HG02571 (cell line): ENCODE measurements at regions not wholly inside any gene's neighbourhood (a gene's known extent, or its start where the extent isn't known, plus 50 kb on each side); places are given as distances from the start of the nearest gene placed in this dataset.
"Not testable (repeated sequence)": the region's sequence is repeated elsewhere in the genome, so short reads cannot be mapped to it uniquely, and the experiment has no call there.

Experiments used
- ATAC-seq: cut with Tn5 transposase; IDR thresholded peaks from one replicate; pipeline ENCODE4 v1.9.1; 2021; ENCODE audit warnings: mild to moderate bottlenecking, moderate library complexity; ENCODE audit not compliant: unreplicated experiment

DNA sequence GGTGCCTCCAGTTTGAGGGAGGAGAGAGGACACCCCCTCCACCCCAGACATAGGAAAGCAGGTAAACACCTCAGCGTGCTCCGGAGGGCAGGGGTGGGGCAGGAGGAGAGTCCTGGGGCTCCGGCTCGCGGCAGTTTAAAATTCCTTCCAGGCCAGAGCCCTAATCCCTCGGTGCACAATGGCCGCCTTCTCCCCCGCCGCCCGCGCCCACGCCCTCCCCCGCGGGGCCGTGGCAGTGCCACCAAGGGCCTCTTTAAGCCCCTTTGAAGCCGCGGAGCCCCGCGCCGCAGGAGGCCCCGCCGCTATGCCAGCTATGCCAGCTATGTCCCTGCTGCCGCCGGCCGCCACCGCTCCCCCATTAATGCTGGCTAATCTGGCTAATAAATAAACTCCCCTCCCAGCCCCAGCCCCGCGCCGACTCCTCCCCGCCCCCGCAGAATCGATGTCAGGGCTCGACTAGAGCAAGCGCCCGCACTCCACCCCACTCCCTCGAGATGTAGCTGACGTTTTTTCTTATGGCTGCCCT, 125.1 kb downstream of the MRPL14 start:
- peak; percentile 25 for ATAC-seq

DNA sequence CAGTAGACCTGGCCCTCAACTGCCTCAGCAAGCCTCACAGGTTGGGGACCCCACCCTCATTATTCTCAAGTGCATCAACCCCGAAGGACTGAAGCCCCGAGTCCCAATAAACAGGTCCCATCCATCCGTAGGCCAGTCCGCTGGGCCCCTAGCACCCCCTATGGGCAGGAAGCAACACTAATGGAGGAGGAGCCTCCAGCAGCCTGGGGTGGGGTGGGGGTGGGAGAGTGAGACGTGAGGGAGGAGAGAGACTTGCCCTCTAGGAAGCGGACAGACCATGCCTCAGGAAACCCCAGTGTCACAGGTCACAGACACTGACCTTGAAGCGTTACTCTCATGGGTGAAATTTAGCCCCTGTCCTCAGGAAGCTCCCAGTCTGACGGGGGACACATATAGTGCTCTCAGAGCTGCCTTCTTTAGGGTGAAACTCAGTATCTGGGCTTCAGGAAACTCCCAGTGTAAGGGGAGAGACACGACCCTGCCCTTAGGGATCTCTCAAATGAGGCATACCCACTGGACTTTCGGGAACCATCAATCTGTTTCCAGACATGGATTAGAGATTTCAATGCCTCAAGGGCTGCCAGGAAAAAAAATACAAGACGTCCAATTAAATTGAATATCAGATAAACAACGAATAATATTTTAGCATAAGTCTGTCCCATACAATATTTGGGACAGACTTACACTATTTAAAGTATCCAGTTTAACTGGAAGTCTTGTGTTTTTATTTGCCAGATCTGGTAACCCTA, 125.8 kb downstream of the MRPL14 start:
- ATAC-seq, result no peak

DNA sequence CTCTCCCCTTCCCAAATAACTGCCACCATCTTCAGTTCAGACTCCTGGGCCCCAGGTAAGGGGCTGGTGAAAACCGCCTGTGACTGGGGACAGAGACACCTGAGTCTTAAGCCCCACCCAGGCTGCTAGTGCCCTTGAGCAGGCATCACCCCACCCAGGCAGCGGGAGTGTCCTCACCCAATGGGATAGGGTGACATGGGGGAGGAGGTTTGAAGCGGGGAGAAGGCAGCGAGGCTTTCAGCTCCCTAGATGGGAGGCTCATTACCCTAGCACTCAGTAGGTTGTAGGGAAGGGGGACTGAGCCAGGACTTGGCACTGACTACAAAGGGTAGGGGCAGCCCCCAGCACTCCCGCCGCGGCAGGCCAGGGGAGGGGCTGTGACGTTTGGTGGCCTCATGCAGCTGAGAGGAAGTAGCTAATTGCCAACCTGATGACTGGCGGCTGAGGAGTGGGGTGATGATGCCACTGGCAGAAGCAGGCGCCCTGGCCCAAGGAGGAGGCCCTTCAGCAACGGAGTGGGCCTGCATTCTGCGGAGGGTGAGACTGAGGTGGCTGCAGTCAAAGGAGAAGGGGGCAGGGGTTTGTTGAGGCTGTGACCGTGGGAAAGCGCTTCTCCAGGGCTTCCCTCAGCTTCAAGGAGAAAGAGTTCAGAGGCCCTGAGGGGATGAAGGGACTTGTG, 126.9 kb downstream of the MRPL14 start:
- no peak for ATAC-seq

DNA sequence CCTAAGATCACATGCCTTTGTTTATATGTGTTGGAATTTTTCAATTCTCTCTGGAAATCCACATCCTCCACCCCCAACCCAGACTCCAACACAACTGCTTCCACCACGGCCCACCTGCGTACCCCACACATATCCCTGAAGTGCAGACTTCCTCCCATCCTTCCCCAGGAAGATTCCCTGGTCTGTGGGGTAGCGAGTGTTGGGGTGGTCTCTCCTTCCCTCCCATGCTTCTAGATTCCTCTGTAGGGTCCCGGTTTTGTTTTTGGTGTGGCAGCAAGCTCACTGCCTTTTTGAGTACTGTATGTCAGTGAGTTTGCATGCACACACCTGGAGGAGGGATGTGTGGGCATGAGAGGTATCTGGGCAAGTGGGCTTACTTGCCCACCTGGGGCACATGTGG, 127.6 kb downstream of the MRPL14 start:
- ATAC-seq, result no peak

DNA sequence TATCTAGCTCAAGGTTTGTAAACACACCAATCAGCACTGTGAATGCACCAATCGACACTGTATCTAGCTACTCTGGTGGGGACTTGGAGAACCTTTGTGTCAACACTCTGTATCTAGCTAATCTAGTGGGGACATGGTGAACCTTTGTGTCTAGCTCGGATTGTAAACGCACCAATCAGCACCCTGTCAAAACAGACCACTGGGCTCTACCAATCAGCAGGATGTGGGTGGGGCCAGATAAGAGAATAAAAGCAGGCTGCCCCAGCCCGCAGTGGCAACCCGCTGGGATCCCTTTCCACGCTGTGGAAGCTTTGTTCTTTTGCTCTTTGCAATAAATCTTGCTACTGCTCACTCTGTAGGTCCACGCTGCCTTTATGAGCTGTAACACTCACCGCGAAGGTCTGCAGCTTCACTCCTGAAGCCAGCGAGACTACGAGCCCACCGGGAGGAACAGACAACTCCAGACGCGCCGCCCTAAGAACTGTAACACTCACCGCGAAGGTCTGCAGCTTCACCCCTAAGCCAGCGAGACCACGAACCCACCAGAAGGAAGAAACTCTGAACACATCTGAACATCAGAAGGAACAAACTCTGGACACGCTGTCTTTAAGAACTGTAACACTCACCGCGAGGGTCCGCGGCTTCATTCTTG, 128.5 kb downstream of the MRPL14 start:
- ATAC-seq, result not testable (repeated sequence)

DNA sequence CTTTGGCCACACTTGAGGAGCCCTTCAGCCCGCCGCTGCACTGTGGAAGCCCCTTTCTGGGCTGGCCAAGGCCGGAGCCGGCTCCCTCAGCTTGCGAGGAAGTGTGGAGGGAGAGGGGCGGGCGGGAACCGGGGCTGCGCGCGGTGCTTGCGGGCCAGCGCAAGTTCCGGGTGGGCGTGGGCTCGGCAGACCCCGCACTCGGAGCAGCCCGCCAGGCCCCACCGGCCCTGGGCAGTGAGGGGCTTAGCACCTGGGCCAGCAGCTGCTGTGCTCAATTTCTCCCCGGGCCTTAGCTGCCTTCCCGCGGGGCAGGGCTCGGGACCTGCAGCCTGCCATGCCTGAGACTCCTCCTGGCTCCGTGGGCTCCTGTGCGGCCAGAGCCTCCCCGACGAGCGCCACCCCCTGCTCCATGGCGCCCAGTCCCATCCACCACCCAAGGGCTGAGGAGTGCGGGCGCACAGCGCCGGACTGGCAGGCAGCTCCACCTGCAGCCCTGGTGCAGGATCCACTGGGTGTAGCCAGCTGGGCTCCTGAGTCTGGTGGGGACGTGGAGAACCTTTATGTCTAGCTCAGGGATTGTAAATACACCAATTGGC, 129.2 kb downstream of the MRPL14 start:
- not testable (repeated sequence) for ATAC-seq

DNA sequence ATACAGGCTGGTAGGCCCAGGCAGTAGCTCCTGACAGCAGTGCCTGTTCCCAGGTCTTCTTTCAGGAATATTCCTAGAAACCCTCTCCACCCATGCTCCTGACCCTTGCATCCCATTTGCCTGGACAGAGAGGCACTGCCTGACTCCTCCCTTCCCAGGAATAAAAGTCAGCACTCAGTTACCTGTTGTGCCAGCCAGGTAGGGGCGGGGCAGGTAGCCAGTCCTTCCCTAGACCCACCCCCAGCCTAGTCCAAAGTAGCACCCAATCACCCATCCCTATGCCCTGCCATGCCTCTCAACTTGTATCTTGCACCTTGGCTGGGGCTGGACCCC, 129.9 kb downstream of the MRPL14 start:
- ATAC-seq, result no peak

DNA sequence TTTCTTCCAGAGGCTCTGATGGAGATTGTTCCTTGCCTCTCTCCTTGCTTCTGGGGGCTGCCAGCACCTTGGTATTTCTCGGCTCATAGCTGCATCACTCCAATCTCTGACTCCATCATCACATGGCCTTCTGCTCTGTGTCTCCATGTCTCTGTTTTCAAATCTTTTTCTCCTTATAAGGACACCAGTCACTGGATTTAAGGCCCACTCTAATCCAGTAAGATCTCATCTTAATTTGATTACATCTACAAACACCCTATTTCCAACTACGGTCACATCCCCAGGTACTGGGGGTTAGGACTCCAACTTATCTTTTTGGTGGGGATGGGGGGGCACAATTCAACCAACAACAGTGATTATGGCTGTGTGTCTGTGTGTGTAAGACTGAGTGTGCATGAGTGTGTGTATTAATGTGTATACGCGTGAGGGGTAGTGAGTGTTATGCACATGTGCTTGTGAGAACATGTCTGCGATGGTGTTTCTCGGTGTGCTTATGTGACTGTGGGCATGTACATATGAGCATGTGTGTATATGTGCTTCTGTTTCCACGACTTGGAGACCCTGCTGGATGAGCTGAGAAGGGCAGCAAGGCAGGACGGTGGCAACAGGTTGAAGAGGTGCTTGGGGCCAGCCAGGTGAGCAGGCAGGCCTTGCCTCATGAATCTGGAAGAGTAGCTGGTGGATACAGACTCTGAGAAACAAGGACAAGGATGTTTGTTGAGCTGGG, 130.5 kb downstream of the MRPL14 start:
- ATAC-seq, result no peak

DNA sequence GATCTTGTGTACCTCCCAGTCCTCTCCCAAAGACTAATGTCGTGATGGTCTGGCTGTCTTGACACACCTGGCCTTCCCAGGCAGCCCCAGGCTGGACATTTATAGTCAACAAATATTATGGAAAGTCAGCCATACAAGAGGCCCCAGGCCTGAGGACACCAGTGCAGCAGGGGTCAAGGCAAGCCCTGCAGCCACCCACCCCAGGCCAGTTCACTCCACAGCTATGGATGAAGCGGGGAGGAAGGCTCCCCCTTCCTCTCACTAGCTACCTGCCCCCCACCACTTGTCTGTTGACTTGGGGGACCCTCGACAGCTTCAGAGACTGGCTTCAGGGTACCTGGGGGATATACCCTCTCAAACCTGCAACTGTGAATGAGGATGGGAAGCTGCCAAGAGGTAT, 132.1 kb downstream of the MRPL14 start:
- ATAC-seq, result no peak

DNA sequence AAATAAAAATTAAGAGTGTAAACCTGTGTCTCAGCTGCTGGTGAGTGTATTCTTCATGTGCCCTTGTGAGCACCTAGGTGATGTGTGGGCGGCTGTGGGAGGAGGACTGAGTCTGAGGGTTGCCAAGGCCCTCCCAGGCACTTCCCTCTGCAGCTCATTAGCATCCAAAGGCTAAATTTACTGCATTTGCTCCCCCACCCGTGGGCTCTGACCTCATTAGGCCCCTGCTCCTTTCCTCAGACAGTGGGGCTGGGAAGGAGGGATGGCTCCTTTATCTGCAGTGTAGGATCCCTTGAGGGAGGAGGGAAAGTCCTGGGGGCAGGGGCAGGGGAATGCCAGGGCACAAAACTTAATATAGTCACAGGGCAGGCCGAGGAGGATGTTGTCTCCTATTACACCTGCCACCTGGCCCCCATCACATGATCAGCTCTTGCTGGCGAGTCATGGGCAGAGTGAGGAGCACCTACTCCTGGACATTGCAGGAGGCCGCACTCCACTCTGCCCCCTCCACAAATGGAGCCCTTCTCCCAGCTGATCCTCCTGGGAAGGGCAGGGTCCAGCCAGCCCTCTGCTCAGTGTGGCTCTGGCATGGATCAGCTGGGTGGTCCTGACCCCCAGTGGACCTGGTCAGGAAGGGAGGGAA, 133.2 kb downstream of the MRPL14 start:
- no peak for ATAC-seq

DNA sequence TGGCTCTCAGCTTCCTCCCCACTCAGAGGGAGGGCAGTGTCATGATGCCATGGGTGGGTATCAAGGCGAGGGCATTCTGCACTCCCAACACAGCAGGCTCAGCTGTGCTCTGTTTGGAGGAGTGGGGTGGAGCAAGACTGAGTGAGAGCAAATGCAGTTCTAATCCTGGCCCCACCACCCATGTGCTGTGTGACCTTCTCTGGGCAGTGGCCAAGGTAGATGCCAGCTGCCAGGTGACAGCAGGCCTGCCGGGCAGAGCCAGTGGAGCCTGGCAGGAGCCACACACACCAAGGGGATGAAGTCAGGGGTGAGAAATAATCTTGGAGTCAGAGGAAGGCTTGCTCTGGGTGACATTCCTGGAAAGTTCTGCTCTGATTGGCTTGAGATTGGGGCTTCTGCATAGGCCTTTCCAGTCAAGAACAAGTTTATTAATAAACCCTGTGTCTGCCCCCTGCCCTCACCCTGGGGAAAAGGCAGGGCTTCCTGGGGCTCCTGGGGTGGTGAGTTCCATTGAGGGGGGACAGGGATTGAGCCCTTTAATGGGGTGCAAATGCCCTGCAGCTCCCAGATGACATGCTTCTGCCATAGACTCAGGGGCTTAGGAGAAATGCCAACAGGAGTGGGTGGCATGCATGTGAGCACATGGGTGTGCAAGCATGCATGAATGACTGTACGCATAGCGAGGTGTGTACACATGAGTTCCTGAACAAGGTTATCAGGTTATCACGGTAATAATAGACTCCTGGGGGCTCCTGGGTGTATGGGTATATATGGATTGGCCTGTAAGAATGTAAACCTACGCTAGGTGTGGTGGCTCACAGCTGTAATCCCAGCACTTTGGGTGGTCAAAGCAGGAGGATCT, 134.2 kb downstream of the MRPL14 start:
- ATAC-seq, result no peak

DNA sequence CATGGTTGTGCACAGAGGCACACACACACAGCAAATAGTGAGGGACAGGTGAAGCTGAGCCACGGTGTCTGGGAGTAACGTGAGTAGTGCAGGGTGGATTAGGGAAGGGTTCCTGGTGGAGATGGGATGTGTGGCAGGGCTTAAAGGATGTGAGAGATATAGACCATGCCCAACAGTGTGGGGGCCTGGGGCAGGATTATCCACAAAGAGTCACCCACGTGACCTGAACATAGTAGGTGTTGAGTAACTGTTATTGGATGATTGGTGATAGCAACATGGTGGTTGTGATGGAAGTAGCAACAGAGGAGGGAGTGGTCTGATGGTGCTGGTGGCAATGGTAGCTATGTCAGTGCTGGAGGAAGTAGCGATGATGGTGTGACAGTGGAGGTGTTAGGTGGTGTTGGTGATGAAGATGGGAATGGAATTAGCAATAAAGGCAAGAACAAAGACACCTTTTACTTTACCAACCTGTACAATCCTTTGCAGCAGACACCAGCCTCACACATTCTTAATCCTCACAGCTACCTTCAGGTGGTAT, 135.1 kb downstream of the MRPL14 start:
- no peak for ATAC-seq

DNA sequence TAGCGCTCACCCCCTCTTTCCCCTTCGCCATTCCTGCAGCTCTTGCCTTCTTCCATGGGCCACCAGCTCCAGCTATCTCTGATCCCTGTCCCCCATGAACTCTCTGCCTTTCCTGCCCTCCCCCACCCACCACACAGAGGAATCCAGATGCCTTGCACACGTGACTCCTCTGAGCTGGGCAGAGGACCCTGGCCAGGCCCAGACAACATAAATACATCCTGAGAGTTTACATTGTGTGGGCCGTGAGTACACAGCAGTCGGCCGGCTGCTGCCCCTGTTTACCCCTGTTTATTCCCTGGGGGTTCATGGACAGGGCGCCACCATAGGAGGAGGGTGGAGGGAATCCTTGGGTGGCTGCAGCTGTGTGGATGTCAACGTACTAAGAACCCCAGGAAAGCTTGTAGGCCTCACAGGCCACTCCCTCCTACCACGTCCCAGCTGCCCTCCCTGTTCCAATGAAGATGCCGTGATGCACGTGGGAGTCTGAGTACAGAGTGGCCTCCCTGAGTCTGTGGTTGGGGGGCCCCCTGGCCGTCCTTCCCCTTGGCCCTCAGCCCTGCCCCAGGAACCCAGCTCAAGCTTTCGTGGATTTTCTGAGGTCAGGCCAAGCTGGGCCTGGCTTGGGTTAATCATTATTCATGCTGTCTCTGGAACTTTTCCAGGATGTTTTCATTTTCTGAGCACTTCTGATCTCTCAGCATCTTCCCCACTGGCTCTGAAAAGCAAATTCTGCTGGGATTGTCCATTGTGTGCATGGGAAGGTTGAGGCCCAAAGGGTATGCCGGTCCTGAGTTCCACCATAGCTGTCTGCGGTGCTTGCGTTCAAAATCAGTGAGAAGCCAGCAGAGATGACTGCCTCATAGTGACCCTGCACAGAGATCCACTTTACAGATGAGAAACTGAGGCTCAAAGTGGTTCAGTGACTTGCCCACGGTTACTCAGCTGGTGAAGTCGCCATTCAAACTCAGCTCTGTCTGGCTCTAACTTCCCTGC, 136.3 kb downstream of the MRPL14 start:
- ATAC-seq, result no peak

DNA sequence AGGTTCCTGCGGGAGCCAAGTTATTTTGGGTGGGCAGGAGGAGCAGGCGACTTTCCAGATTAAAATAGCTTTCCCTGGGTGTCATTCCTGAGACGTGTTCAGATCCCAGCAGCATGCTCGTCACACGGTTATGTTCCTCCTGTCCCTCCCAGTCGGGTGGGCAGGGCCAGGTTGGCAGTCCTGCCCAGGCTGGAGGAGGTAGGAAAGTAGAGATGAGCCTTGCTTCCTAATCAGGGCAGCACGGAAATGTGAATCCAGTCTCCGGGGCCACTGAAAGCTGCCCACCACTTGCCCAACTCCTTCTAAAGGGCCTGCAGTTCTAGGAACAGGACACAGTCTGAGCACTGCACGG, 137.0 kb downstream of the MRPL14 start:
- no peak for ATAC-seq

DNA sequence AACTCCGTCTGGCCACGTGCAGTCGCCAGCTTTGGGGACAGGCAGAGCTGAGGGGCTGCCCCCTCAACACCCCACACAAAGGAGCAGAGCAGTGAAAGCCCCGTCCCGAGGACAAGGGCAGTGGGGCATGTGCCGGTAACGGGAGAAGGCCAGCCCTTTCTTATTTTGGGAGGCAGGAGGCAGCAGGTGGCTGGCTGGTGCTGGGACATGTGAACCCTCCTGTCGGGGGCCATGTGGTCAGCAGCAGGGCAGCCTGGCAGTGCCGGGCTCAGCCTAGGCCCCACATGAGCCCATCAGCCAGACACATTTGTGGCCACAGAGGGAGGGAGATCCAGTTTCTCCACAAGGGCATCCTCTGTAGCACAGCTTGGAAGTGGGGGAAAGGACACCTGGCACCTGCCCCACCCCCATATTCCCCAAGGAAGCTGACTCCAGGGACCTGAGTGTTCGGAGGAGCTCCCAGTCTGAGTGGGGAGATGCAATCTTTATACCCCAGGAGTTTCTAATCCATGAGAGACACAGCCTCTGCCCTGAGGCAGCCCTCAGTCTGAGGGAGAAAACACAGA, 137.6 kb downstream of the MRPL14 start:
- ATAC-seq, result no peak

DNA sequence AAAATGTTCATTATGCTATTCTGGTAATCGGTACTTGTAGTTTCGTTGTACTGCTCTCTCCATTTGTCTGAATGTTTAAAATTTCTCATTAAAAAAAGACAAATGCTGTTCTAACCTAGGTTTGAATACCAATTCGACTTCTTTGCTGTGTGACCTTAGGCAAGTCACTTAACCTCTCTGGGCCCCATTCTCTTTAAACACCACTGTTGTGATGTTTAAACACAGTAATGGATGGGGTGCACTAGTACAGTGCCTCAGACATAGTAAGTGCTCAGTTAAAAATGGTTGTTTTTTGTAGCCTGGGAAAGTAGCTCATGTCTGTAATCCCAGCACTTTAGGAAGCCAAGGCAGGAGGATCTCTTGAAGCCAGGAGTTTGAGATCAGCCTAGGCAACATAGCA, 138.5 kb downstream of the MRPL14 start:
- no peak for ATAC-seq

DNA sequence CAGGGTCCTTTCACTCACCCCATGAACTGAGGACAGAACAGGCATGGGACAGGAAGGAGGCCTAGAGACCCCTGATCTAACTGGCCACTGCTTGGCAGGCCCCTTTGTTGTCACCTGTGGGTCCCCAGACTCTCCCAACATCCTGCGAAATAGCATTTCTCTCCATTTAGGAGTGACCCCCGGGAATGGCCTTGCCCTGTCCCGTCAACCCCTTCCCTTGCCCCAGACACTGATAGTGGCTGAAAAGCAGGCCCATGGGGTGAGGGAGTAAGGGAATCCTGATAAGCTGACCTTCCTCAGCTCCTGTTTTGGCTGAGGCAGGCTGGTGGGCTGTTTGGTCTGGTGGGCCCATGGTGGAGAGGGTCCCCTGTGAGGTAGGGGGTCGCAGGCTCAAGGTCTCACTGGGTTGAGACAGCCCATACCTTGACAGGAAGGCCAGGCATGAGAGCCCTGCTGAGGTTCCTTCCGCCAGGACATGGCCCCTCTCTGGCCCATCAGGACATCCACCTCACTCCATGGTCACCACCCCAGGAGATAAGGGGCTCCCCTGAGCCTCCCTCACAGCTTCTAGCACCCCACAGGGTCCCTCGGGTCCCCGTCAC, 139.3 kb downstream of the MRPL14 start:
- ATAC-seq, result no peak
